ENCODE measurements at regions not wholly inside any gene's neighbourhood (a gene's known extent, or its start where the extent isn't known, plus 50 kb on each side); places are given as distances from the start of the nearest gene placed in this dataset.
"Not testable (repeated sequence)": the region's sequence is repeated elsewhere in the genome, so short reads cannot be mapped to it uniquely, and the experiment has no call there.

GRCh38 chr7:56697058-56697457, 435.2 kb downstream of the ZNF479 start:
- DNase-seq (ENCODE audit: low spot score) = not testable (repeated sequence)

GRCh38 chr7:56686276-56686859, 445.9 kb downstream of the ZNF479 start:
- DNase-seq (ENCODE audit: low spot score) = no peak

DNA sequence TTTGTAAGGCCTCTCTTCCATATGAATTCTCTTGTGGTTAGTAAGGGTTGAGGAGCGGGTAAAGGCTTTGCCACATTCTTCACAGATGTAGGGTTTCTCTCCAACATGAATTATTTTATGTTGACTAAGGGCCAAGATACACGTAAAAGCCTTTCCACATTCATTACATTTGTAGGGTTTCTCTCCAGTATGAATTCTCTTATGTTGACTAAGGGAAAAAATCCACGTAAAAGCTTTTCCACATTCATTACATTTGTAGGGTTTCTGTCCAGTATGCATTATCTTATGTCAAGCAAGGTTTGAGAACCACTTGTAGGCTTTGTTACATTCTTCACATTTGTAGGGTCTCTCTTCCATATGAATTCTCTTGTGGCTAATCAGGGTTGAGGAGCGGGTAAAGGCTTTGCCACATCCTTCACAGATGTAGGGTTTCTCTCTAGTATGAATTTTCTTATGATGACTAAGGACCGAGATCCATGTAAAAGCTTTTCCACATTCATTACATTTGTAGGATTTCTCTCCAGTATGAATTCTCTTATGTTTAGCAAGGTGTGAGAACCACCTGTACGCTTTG, 493.0 kb downstream of the ZNF479 start:
- DNase-seq (ENCODE audit: low spot score) = no peak

GRCh38 chr7:56609852-56610355, 493.7 kb upstream of the NUPR2 start:
- DNase-seq (ENCODE audit: low spot score) = no peak

DNA sequence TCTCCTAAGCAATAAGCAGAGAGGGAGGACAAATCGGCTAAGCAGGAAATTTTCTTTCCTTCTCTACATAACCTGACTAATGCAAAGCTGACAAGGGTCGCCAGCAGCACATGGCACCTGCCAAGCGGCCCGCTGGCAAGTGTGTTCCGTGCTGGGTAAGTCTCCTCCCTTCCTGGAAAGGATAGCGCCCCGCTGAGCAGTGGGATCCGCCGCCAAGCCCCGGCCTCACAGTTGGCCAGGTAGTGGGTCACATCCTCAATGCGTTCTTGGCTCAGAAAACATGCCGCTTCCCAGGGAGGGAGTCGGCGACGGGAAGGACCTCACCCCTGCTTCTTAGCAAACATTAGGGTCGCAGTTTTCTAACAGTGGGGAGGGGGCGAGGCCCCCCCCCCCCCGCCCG, 488.9 kb upstream of the NUPR2 start:
- DNase-seq (ENCODE audit: low spot score) = no peak

DNA sequence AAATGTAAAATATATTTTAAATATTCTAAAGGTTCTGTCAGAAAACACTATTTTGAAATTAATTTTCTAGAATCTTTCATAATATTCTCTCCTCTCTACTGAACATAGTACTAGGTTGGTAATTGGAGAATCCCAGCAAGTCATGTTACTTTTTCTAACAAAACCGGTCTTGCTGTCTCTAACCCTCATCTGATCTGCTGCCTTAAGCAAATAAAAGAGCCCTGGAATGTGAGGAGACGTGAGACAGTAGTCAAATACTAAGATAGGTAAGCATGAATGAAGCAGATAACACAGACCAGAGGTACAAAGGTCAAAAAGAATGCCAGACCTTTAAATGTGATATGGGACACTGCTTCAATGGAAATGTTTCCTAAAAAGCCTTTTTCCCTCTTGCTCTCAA, 462.4 kb upstream of the NUPR2 start:
- no peak for DNase-seq (ENCODE audit: low spot score)

GRCh38 chr7:56570968-56571367, 454.8 kb upstream of the NUPR2 start:
- no peak for DNase-seq (ENCODE audit: low spot score)

DNA sequence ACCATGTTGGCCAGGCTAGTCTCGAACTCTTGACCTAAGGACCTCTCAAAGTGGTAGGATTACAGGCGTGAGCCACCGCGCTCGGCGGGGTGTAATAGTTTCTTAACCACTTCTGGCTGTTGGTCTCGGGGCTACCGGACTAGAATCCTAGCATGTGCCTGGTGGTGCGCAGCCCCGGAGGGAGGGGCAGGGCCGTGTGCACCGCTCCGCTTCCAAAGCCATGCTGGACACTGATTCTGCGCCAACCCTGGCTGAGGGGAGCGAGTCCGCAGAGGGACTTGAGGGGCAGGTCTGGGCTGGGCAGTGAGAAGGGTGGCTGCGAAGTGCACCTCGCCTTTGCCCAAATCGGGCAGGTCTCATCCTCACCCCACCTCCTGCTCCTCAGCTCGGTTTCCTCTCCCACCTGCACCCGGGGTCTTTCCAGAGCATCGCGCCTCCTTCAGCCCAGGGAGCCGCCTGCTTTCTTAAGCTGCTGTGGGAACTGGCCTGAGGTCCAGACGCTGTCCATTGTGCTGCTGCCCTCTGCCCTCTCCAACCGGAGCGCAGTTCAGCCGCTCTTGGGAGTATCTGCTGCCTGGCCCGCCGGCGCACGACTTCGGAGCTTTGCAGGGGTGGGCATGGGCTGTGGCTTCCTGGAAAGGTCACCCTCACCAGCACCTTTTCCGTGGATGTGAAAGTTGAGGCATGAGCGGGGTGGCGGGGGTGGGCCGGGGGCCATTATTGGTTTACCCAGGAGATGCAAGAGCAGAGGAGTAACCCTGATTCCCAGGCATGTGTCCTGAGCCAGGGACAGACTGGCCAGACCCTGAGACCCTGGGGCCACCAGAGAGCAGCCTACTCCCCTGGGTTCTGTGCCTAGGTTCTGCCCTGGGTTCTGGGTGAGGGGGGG, 422.6 kb upstream of the NUPR2 start:
- no peak for DNase-seq (ENCODE audit: low spot score)

DNA sequence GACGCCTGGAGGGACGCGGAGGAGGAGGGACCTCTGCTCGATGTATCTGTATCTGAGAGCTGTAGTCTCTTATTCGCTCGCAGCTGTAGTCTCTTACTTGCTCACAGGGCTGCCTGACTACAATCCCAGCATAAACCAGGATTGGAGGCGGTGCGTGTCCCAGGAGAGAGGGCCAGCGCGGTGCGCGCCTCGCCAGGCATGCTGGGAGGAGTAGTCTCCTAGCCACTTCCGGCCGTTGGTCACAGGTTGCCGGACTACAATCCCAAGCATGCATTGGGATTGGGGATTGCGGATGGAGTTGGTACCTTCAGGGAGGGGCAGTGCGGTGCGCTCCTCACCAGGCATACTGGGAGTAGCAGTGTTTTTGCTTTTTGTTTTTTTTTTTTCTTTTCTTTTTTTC, 421.7 kb upstream of the NUPR2 start:
- no peak for DNase-seq (ENCODE audit: low spot score)

DNA sequence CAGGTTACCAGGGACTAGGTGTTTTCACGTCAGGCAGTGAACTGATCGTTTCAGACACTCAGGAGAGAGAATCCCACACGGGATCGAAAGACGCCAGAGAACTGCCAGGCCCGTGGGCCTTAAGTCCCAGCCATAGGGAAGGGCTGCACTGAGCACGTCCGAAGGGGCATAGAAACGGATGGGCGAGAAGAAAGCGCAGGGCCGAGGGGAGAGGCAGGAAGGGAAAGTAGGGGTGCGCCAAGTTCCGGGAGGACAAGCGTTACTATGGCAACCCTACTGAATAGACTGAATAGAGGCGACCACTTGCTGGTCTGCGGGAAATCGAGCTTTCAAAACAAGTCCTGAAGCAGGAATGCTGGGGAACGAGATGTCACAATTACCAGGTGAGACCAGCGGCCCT, 421.3 kb upstream of the NUPR2 start:
- DNase-seq (ENCODE audit: low spot score) = no peak

DNA sequence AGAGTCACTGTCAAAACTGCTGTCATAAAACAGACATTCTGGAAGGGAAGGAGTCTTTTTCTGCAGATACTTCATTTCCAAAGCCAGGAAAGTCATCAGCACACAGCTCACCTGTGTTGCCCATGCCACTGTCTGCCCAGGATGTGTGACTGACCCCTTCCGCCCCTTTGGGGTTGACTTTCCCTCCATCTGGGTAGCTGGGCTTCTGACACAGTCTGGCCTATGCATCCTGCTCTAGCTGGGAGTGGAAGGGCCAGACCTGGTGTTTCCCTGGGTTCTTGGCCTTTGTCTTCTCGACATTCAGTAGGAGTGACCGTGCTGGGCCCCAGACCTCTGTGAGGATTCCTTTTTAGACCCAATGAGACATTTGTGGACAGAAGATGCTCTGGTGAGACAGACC, 378.9 kb upstream of the NUPR2 start:
- DNase-seq (ENCODE audit: low spot score) = no peak

GRCh38 chr7:56493704-56494450, 377.7 kb upstream of the NUPR2 start:
- DNase-seq (ENCODE audit: low spot score) = no peak

- no peak for DNase-seq (ENCODE audit: low spot score)
Measured at GRCh38 chr7:56493196-56493595, 377.0 kb upstream of the NUPR2 start.

DNA sequence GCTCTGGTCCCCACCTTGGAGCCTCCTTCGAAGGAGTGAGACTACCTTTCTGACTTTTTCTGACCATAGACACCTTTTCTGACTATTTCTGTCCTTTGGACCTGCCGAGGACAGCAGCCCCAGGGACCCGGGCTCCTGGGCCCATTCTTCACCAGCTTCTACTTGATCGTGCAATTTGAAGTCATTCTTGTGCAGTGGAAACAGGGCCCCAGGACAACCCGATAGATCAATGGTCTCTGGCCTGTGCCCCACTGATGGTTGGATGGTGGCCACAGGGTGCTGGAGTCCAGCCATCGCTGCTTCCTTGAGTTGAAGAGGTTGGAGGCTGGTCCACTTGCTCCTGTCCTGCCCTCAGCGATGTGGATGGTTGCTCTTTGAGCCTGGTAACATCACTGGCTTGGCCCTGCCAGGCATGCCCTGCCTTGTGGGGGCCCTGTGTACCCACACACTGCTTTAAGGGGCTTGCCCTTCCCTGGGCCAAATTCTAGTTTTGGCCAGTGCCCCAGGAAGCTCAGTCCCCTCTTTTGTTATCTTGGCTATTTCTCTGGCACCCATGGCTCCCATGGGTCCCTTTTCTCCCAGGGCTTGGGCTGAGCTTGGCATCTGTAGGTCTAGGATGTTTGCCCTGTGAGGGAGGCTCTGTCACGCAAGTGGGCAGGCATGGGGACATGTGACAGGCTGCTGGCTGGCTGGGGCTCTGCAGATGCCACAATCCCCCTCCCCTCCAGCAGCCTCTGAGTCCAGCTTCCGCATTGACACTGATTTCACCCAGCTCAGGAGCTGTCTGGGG, 375.6 kb upstream of the NUPR2 start:
- DNase-seq (ENCODE audit: low spot score) = no peak

DNA sequence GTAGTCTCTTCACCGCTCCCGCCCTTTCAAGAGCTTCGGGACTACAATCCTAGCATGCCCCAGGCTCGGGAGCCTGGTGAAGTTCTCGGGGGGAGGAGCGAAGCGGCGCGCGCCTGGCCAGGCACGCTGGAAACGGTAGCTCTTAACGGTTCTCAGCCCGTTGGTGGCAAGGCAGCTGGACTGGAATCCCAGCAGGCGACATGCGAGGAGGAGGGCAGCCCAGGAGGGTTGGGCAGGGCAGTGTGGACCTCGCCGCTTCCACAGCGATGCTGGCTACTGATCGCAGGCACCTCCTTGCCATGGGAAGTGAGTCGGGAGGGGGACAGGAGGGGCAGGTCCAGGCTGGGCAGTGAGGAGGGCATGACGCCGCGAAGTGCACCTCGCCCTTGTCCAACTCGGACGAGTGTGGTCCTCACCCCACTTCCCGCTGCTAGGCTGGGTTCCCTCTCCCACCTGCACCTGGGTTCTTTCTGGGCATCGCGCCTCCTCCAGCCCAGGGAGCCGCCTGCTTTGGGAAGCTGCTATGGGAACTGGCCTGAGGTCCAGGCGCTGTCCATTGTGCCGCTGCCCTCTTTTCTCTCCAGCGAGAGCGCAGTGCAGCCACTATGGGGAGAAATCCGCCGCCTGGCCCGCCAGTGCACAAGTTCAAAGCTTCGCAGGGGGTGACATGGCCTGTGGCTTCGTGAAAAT, 367.8 kb upstream of the NUPR2 start:
- DNase-seq (ENCODE audit: low spot score) = no peak

DNA sequence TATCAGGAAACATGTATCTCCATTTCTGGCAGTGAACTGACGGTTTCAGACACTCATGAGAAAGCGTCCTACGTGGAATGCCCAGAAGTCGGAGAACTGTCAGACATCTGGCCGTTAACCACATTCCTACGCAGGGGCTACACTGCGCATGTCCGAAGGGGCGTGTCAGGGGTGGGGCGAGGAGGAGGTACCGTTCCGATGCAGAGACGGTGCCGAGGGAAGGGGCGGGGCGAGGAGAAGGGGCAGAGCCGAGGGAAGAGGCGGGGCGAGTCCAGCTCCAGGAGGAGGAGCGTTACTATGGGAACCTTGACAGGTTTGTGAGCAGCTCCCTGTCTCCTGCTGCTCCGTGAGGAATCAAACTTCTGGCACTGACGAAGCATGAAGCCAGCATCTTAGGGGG, 366.9 kb upstream of the NUPR2 start:
- DNase-seq (ENCODE audit: low spot score) = no peak

DNA sequence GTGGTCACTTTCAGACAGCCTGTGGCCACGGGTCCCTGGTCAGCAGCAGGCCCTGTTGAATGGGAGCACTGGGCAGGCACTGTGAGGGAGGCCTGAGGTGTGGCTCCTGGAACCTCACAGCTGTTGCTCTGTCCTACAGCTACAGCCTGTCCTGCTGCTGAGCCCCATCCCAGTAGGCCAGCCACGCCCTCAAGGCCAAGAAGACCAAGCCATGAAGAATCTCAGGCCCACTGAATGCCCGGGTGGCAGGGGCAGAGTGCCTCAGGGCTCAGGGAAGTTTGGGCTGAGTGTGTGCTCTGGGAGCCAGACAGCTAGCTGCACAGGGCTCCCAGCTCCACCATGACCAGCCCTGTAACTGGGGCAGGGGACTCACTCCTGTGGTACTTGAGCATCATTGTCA, 363.5 kb upstream of the NUPR2 start:
- DNase-seq (ENCODE audit: low spot score) = no peak

DNA sequence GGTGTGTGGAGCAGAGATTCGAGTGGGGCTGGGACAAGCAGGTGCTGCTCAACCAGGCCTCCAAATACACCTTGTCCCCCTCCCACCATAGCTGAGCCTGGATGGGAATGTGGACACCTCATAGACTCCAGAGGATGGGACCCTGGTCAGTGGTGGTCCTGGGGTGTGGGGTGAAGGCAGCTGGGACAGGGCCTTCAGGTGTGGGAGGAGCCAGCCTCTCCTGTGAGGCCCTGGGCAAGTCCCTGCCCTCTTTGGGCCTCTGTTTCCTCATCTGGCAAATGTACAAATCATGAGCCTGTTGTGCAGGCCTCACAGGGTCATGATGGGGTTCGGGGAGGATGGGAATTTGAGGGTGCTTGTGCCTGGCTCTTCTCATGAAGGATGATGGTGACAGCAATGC, 362.9 kb upstream of the NUPR2 start:
- DNase-seq (ENCODE audit: low spot score) = no peak

GRCh38 chr7:56474271-56474670, 358.1 kb upstream of the NUPR2 start:
- DNase-seq (ENCODE audit: low spot score) = no peak

DNA sequence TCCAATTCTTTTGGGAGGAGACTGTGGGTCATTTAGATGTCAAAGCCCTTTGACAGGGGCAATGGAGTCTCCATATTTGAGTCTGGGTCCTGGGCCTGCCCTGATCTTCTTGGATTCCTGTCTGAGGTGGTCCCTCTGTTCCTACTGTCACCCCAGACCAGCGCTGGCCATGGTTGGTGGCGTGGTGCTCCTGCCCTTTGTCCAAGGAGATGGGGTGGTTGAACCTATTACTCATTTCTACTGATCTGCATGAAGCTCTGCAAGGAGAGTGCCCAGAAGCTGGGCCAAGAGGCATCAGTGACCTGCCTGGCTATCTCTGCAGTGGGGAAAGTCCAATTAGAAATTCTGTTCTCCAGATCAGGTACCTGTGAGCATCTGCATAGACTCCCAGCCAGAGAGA, 355.6 kb upstream of the NUPR2 start:
- no peak for DNase-seq (ENCODE audit: low spot score)

Measured in kidney tubule cell (primary cell).